Loucy (cell line): ENCODE measurements at regions not wholly inside any gene's neighbourhood (a gene's known extent, or its start where the extent isn't known, plus 50 kb on each side); places are given as distances from the start of the nearest gene placed in this dataset.

Experiments
- H2AFZ ChIP-seq: fragments of 200-600 bp; sonication (generic); 2 replicates; pipeline ENCODE4 v1.6.0; 2016; ENCODE audit warnings: antibody characterized with exemption, mild to moderate bottlenecking, low read length, moderate library complexity
- H3F3A ChIP-seq: fragments of 200-600 bp; 2 replicates; pipeline ENCODE4 v1.6.0; 2016; ENCODE audit warnings: antibody characterized with exemption, low read depth, mild to moderate bottlenecking
- H3K27me3 ChIP-seq: fragments of 200-600 bp; sonication (generic); 2 replicates; pipeline ENCODE4 v1.6.1; 2014; ENCODE audit warnings: low read length, mild to moderate bottlenecking; ENCODE audit not compliant: insufficient read depth, poor library complexity, severe bottlenecking
- H3K36me3 ChIP-seq: fragments of 200-600 bp; sonication (generic); 2 replicates; pipeline ENCODE4 v1.6.1; 2016; ENCODE audit warnings: low read length; ENCODE audit not compliant: insufficient read depth
- H3K4me1 ChIP-seq: fragments of 200-600 bp; sonication (generic); 2 replicates; pipeline ENCODE4 v1.5.1; 2014; ENCODE audit warnings: low read length, mild to moderate bottlenecking; ENCODE audit not compliant: insufficient read depth, poor library complexity, severe bottlenecking
- H3K4me2 ChIP-seq: fragments of 200-600 bp; sonication (generic); 2 replicates; pipeline ENCODE4 v1.6.0; 2014; ENCODE audit warnings: antibody characterized with exemption, low read length, low read depth, mild to moderate bottlenecking; ENCODE audit not compliant: poor library complexity, severe bottlenecking
- H3K4me3 ChIP-seq: fragments of 200-600 bp; sonication (generic); 2 replicates; pipeline ENCODE4 v1.5.1; 2014; ENCODE audit warnings: low read length, mild to moderate bottlenecking, mixed read lengths; ENCODE audit not compliant: poor library complexity, severe bottlenecking
- H3K79me2 ChIP-seq: fragments of 200-600 bp; sonication (generic); 2 replicates; pipeline ENCODE4 v1.6.1; 2014; ENCODE audit warnings: low read length; ENCODE audit not compliant: insufficient read depth
- H3K9ac ChIP-seq: fragments of 200-600 bp; sonication (generic); 2 replicates; pipeline ENCODE4 v1.6.0; 2014; ENCODE audit warnings: mild to moderate bottlenecking, low read depth, low read length, moderate library complexity; ENCODE audit not compliant: poor library complexity, severe bottlenecking
- H3K9me2 ChIP-seq: fragments of 200-600 bp; sonication (generic); replicated peaks from 2 replicates; pipeline ENCODE4 v1.6.1; 2016; ENCODE audit warnings: low read depth, low read length, mixed read lengths
- H3K9me3 ChIP-seq: fragments of 200-600 bp; sonication (generic); 2 replicates; pipeline ENCODE4 v1.6.1; 2014; ENCODE audit warnings: mild to moderate bottlenecking, antibody characterized with exemption, low read length, low read depth; ENCODE audit not compliant: insufficient read depth
- H4K20me1 ChIP-seq: fragments of 200-600 bp; sonication (generic); 2 replicates; pipeline ENCODE4 v1.6.0; 2014; ENCODE audit warnings: antibody characterized with exemption, low read length, mild to moderate bottlenecking; ENCODE audit not compliant: insufficient read depth, poor library complexity, severe bottlenecking
- EZH2phosphoT487 ChIP-seq: fragments of 200-600 bp; IDR thresholded peaks from 2 replicates; pipeline ENCODE4 v1.6.1; 2018; ENCODE audit warnings: antibody characterized with exemption, mild to moderate bottlenecking, moderate library complexity, borderline replicate concordance
- TF ChIP-seq, protein P1 (sequence below): fragments of 200-600 bp; sonication (generic); conservative IDR thresholded peaks from 2 replicates; pipeline ENCODE4 v1.5.1; 2014; ENCODE audit warnings: mild to moderate bottlenecking, antibody characterized with exemption, low read length

DNA sequence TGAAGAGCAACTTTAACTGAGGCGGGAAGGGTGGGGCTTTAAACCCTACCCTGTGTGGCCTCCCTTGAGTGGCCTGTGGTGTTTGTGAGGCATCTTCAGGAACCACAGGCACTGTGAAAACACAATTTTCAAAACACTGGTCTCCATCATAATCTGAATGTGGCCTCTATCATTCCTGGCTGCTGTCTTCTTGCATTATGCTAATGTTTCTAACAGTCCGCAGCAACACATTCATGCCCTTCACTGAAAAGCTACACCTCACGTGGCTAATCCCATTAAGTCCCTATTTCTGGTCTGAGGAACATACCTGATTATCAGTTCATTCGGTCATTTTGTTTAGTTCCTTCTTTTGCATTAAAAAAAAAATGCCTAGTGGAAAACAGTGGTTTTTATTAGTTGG lies 94.6 kb downstream of the F11 start:
- Histone ChIP-seq H3K9me3 (peaks cover 6% of the 10 kb centered on the region; the same call in 1 of the 2 replicates), H3K9me2 (no peaks in the 10 kb centered on the region), H3K4me3 (no peak overlapping the region), H3K27me3 (no peaks in the 10 kb centered on the region), H2AFZ (no peak overlapping the region), H4K20me1 (no peaks in the 10 kb centered on the region), H3K4me1 (no peaks in the 10 kb centered on the region), H3F3A (no peaks in the 10 kb centered on the region), H3K4me2 (no peak overlapping the region), H3K36me3 (no peaks in the 10 kb centered on the region), H3K79me2 (no peaks in the 10 kb centered on the region), H3K9ac (no peak overlapping the region)
- TF ChIP-seq EZH2phosphoT487: no peak
- TF ChIP-seq, protein P1, sequence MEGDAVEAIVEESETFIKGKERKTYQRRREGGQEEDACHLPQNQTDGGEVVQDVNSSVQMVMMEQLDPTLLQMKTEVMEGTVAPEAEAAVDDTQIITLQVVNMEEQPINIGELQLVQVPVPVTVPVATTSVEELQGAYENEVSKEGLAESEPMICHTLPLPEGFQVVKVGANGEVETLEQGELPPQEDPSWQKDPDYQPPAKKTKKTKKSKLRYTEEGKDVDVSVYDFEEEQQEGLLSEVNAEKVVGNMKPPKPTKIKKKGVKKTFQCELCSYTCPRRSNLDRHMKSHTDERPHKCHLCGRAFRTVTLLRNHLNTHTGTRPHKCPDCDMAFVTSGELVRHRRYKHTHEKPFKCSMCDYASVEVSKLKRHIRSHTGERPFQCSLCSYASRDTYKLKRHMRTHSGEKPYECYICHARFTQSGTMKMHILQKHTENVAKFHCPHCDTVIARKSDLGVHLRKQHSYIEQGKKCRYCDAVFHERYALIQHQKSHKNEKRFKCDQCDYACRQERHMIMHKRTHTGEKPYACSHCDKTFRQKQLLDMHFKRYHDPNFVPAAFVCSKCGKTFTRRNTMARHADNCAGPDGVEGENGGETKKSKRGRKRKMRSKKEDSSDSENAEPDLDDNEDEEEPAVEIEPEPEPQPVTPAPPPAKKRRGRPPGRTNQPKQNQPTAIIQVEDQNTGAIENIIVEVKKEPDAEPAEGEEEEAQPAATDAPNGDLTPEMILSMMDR: no peak

DNA sequence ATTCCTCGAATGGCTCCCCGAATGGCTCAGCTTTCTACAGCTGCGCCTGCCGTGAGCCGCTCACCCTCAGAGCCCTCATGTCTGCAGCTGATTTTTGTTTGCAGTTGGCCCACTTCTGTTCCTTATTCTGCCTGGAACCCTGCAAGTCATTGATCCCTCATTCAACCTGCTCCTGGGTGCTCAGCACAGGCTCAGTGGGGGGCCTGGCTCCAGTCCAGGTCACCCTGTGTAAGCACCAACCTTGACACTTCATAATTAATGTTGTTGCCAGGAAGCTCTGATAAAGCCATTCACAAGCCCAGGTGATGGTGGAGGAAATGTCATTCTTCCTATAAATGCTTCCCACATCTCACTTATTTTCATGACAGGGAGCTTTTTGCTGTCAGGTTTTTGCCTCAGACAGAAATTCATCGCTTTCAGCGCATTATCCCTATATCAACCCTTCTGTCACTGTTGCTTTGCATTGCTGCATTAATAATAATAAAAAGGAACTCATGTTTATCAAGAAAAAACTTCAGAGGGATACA lies 85.7 kb downstream of the F11 start:
- Histone ChIP-seq H3K4me2 (no peak overlapping the region), H3K36me3 (no peaks in the 10 kb centered on the region), H3K9me3 (peaks cover 8% of the 10 kb centered on the region; the same call in 1 of the 2 replicates), H3F3A (no peaks in the 10 kb centered on the region), H2AFZ (no peak overlapping the region), H3K9ac (no peak overlapping the region), H3K27me3 (no peaks in the 10 kb centered on the region), H3K4me1 (no peaks in the 10 kb centered on the region), H3K4me3 (no peak overlapping the region), H4K20me1 (no peaks in the 10 kb centered on the region), H3K79me2 (no peaks in the 10 kb centered on the region), H3K9me2 (no peaks in the 10 kb centered on the region)
- TF ChIP-seq, protein P1: no peak
- no peak for TF ChIP-seq EZH2phosphoT487

DNA sequence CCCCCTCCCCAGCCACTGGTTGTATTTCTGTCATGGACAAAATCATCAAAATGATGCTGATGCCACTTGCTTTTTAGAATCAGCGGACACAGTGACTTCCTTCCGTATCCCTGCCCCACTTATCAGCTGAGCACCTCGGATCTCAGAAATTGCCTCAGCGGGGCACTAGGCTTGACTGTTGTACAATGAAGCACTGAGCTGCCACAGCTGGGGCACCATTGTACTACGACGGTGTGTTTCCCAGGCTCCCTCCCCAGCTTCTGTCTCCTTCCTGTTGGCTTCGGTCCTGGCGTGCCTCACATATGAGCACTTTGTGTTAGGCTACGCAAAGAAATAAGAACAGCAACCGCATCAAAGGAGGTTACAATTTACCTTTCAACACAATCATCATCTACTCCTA lies 82.4 kb downstream of the F11 start:
- Histone ChIP-seq H3K9ac (no peak overlapping the region), H3K9me3 (peaks cover 16% of the 10 kb centered on the region; the same call in 1 of the 2 replicates), H3K4me1 (no peaks in the 10 kb centered on the region), H2AFZ (no peak overlapping the region), H4K20me1 (no peaks in the 10 kb centered on the region), H3K4me2 (no peak overlapping the region), H3K27me3 (no peaks in the 10 kb centered on the region), H3K79me2 (no peaks in the 10 kb centered on the region), H3K36me3 (no peaks in the 10 kb centered on the region), H3K4me3 (no peak overlapping the region), H3F3A (no peaks in the 10 kb centered on the region), H3K9me2 (no peaks in the 10 kb centered on the region)
- no peak for TF ChIP-seq EZH2phosphoT487
- TF ChIP-seq, protein P1: no peak
